NB4 (cell line): ENCODE measurements at regions not wholly inside any gene's neighbourhood (a gene's known extent, or its start where the extent isn't known, plus 50 kb on each side); places are given as distances from the start of the nearest gene placed in this dataset.

ENCODE experiments used
- MYC ChIP-seq: IDR thresholded peaks from 2 replicates; pipeline ENCODE4 v1.6.1; 2011; ENCODE audit warnings: low read depth, low read length
- POLR2A ChIP-seq: IDR thresholded peaks from 2 replicates; pipeline ENCODE4 v1.6.1; 2011; ENCODE audit warnings: mild to moderate bottlenecking; ENCODE audit not compliant: insufficient read length; ENCODE audit errors: extremely low read depth
- TF ChIP-seq, protein P1 (sequence below): IDR thresholded peaks from 2 replicates; pipeline ENCODE4 v1.6.1; 2011; ENCODE audit warnings: low read depth, low read length
- TF ChIP-seq, protein P2 (sequence below): IDR thresholded peaks from one replicate; pipeline ENCODE4 v1.5.1; 2012; ENCODE audit warnings: low read depth, low read length

DNA sequence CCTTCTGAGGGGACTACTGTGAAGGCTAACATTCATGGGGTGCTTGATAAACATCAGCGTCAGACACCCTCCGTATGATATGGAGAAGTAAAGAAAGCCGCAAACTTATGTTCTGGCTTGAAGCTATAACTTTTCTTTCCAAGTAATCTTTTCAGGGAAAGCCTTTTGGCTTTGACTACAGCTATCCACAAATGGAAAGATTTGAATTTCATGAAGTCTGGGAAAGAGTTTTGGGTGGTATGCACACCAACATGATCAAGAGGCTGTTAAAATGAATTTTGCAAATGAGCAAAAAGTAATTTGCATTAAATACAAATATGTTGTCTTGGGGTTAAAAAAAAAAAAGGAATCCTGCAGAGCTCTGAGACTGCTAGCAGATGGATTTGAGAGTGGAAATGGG, 114.8 kb upstream of the LIMCH1 start:
- TF ChIP-seq, protein P1, sequence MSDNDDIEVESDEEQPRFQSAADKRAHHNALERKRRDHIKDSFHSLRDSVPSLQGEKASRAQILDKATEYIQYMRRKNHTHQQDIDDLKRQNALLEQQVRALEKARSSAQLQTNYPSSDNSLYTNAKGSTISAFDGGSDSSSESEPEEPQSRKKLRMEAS = no peak
- TF ChIP-seq, protein P2, sequence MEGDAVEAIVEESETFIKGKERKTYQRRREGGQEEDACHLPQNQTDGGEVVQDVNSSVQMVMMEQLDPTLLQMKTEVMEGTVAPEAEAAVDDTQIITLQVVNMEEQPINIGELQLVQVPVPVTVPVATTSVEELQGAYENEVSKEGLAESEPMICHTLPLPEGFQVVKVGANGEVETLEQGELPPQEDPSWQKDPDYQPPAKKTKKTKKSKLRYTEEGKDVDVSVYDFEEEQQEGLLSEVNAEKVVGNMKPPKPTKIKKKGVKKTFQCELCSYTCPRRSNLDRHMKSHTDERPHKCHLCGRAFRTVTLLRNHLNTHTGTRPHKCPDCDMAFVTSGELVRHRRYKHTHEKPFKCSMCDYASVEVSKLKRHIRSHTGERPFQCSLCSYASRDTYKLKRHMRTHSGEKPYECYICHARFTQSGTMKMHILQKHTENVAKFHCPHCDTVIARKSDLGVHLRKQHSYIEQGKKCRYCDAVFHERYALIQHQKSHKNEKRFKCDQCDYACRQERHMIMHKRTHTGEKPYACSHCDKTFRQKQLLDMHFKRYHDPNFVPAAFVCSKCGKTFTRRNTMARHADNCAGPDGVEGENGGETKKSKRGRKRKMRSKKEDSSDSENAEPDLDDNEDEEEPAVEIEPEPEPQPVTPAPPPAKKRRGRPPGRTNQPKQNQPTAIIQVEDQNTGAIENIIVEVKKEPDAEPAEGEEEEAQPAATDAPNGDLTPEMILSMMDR = no peak
- TF ChIP-seq POLR2A = no peak
- no peak for TF ChIP-seq MYC
